ENCODE measurements at regions not wholly inside any gene's neighbourhood (a gene's known extent, or its start where the extent isn't known, plus 50 kb on each side); places are given as distances from the start of the nearest gene placed in this dataset.
"Not testable (repeated sequence)": the region's sequence is repeated elsewhere in the genome, so short reads cannot be mapped to it uniquely, and the experiment has no call there.

DNA sequence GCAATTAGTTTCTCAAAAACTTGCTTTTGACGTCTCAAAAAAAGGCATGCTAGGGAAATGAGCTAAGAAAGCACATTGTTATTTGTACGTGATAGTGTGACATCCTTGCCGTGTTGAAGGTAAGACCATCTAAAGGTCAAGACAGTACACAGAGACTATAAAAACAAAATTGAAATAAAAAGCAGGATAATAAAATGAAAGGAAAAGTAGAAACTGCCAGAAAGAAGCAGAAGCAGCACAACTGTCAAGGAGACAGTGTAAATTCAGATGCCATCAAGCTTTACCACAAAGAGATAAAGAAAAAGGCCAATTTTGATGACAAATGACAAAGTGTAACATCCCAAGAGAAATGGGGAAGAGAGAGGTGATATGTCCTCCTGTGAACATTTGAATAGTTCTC is 76.5 kb downstream of the RGS2 start:
- TF ChIP-seq, protein P1, sequence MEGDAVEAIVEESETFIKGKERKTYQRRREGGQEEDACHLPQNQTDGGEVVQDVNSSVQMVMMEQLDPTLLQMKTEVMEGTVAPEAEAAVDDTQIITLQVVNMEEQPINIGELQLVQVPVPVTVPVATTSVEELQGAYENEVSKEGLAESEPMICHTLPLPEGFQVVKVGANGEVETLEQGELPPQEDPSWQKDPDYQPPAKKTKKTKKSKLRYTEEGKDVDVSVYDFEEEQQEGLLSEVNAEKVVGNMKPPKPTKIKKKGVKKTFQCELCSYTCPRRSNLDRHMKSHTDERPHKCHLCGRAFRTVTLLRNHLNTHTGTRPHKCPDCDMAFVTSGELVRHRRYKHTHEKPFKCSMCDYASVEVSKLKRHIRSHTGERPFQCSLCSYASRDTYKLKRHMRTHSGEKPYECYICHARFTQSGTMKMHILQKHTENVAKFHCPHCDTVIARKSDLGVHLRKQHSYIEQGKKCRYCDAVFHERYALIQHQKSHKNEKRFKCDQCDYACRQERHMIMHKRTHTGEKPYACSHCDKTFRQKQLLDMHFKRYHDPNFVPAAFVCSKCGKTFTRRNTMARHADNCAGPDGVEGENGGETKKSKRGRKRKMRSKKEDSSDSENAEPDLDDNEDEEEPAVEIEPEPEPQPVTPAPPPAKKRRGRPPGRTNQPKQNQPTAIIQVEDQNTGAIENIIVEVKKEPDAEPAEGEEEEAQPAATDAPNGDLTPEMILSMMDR (conservative IDR thresholded peaks at IDR 0.05; ENCODE audit: low read length), result not testable (repeated sequence)
- not testable (repeated sequence) for TF ChIP-seq EZH2phosphoT487 (IDR thresholded peaks at IDR 0.05; ENCODE audit: borderline replicate concordance)

Data from Loucy (cell line).